IMR-90 (cell line): ENCODE measurements at regions not wholly inside any gene's neighbourhood (a gene's known extent, or its start where the extent isn't known, plus 50 kb on each side); places are given as distances from the start of the nearest gene placed in this dataset.

ENCODE experiments used
- ATAC-seq: fragments of 200-7000 bp; cut with Tn5 transposase; 2 replicates; pipeline ENCODE4 v1.9.1; 2020; ENCODE audit warnings: low read depth, mild to moderate bottlenecking, moderate library complexity
- BruUV-seq: library from RNA; stranded (reverse); fragments of 400-500 nt; replicated peaks from 2 replicates; lab custom pipeline; 2021; lab: Mats Ljungman, UMichigan
- CTCF ChIA-PET: fragments of 300-600 bp; formaldehyde crosslinking; extraction: SDS; loops from one replicate; lab custom pipeline; 2021; ENCODE audit warnings: antibody characterized with exemption; lab: Yijun Ruan, JAX
- POLR2A ChIA-PET: fragments of 300-600 bp; sonication (Branson Sonifier 250); formaldehyde crosslinking; loops from one replicate; lab custom pipeline; 2022; ENCODE audit warnings: antibody characterized with exemption; ENCODE audit not compliant: unreplicated experiment; lab: Charles Lee
- DNase-seq: peaks from one replicate; pipeline ENCODE4 v3.0.0; 2013
- H2AFZ ChIP-seq: replicated peaks from 2 replicates; pipeline ENCODE3; 2013; ENCODE audit warnings: low read length, mild to moderate bottlenecking; ENCODE audit not compliant: poor library complexity
- H2AK5ac ChIP-seq: 2 replicates; pipeline ENCODE4 v1.6.1; 2013; ENCODE audit warnings: low read depth, low read length, inconsistent platforms
- H2AK9ac ChIP-seq: replicated peaks from 2 replicates; pipeline ENCODE3; 2013; ENCODE audit warnings: mild to moderate bottlenecking, low read depth, low read length, moderate library complexity; ENCODE audit not compliant: poor library complexity
- H2BK120ac ChIP-seq: 2 replicates; pipeline ENCODE4 v1.6.1; 2013; ENCODE audit warnings: low read depth, low read length, inconsistent platforms
- H2BK15ac ChIP-seq: 3 replicates; pipeline ENCODE4 v1.6.1; 2013; ENCODE audit warnings: low read depth, low read length, inconsistent platforms
- H2BK20ac ChIP-seq: 2 replicates; pipeline ENCODE4 v1.6.1; 2013; ENCODE audit warnings: low read depth, mild to moderate bottlenecking, inconsistent platforms, low read length, moderate library complexity
- H2BK5ac ChIP-seq: 2 replicates; pipeline ENCODE4 v1.6.1; 2013; ENCODE audit warnings: mild to moderate bottlenecking, low read depth, low read length, inconsistent platforms; ENCODE audit not compliant: poor library complexity, severe bottlenecking
- H3K14ac ChIP-seq: replicated peaks from 2 replicates; pipeline ENCODE4 v1.6.1; 2013; ENCODE audit warnings: low read depth, low read length, inconsistent platforms
- H3K18ac ChIP-seq: 2 replicates; pipeline ENCODE4 v1.6.1; 2013; ENCODE audit warnings: low read depth, low read length, control low read depth
- H3K23ac ChIP-seq: 2 replicates; pipeline ENCODE4 v1.6.1; 2013; ENCODE audit warnings: low read depth, low read length, inconsistent platforms
- H3K27ac ChIP-seq: 2 replicates; pipeline ENCODE4 v1.5.1; 2013; ENCODE audit warnings: mild to moderate bottlenecking, control low read depth, low read length; ENCODE audit not compliant: insufficient read depth
- H3K27me3 ChIP-seq: 2 replicates; pipeline ENCODE4 v1.6.1; 2013; ENCODE audit warnings: low read length; ENCODE audit not compliant: control insufficient read depth, insufficient read depth
- H3K36me3 ChIP-seq: 2 replicates; pipeline ENCODE4 v1.6.1; 2013; ENCODE audit warnings: low read length, mixed read lengths; ENCODE audit not compliant: control insufficient read depth, insufficient read depth
- H3K4ac ChIP-seq: 2 replicates; pipeline ENCODE4 v1.6.1; 2013; ENCODE audit warnings: low read depth, low read length, inconsistent platforms
- H3K4me1 ChIP-seq: 2 replicates; pipeline ENCODE4 v1.6.1; 2013; ENCODE audit warnings: low read length, mixed read lengths; ENCODE audit not compliant: control insufficient read depth, insufficient read depth
- H3K4me2 ChIP-seq: 2 replicates; pipeline ENCODE4 v1.6.1; 2013; ENCODE audit warnings: low read depth, mild to moderate bottlenecking, control low read depth, low read length, moderate library complexity
- H3K4me3 ChIP-seq: 2 replicates; pipeline ENCODE4 v1.5.1; 2013; ENCODE audit warnings: low read depth, mild to moderate bottlenecking, control low read depth, low read length, moderate library complexity; ENCODE audit not compliant: insufficient read depth
- H3K56ac ChIP-seq: 2 replicates; pipeline ENCODE4 v1.6.1; 2013; ENCODE audit warnings: low read length, inconsistent platforms; ENCODE audit not compliant: insufficient read depth; ENCODE audit errors: extremely low read depth
- H3K79me1 ChIP-seq, 2 experiments: 2 replicates each; pipeline ENCODE4 v1.6.1; 2013; ENCODE audit warnings: low read length in 2 of 2, inconsistent platforms in 1 of 2, low read depth in 1 of 2
- H3K9ac ChIP-seq: 2 replicates; pipeline ENCODE4 v1.6.1; 2013; ENCODE audit warnings: low read depth, low read length, control low read depth
- H3K9me1 ChIP-seq: 2 replicates; pipeline ENCODE4 v1.6.1; 2013; ENCODE audit warnings: low read length, inconsistent platforms; ENCODE audit not compliant: insufficient read depth
- H3K9me3 ChIP-seq: 2 replicates; pipeline ENCODE4 v1.6.1; 2013; ENCODE audit warnings: low read length; ENCODE audit not compliant: control insufficient read depth, insufficient read depth
- H4K20me1 ChIP-seq: 2 replicates; pipeline ENCODE4 v1.6.1; 2013; ENCODE audit warnings: low read length, inconsistent platforms; ENCODE audit not compliant: insufficient read depth
- H4K5ac ChIP-seq: 2 replicates; pipeline ENCODE4 v1.6.1; 2013; ENCODE audit warnings: mild to moderate bottlenecking, low read depth, low read length, control low read depth
- H4K8ac ChIP-seq, 2 experiments: 2 replicates each; pipeline ENCODE4 v1.6.1; 2013; ENCODE audit warnings: low read depth in 2 of 2, low read length in 2 of 2, control low read depth in 1 of 2, inconsistent platforms in 1 of 2
- H4K91ac ChIP-seq: 2 replicates; pipeline ENCODE4 v1.6.1; 2013; ENCODE audit warnings: low read depth, low read length, inconsistent platforms; ENCODE audit not compliant: insufficient read depth
- BHLHE40 ChIP-seq: fragments of 150-350 bp; IDR thresholded peaks from 2 replicates; pipeline ENCODE4 v1.6.1; 2016; ENCODE audit warnings: mild to moderate bottlenecking, low read depth, low read length
- CHD1 ChIP-seq: IDR thresholded peaks from 2 replicates; pipeline ENCODE4 v1.6.1; 2012; ENCODE audit warnings: low read depth, low read length, improper control_type of control experiment
- FOS ChIP-seq: fragments of 150-350 bp; IDR thresholded peaks from 2 replicates; pipeline ENCODE4 v1.6.1; 2016; ENCODE audit warnings: low read depth, low read length
- MAFK ChIP-seq: IDR thresholded peaks from 2 replicates; pipeline ENCODE4 v1.6.1; 2012; ENCODE audit warnings: low read depth, low read length, improper control_type of control experiment
- MAZ ChIP-seq: IDR thresholded peaks from 2 replicates; pipeline ENCODE4 v1.6.1; 2012; ENCODE audit warnings: low read depth, mild to moderate bottlenecking, low read length, improper control_type of control experiment, moderate library complexity, borderline replicate concordance
- MXI1 ChIP-seq: IDR thresholded peaks from 2 replicates; pipeline ENCODE4 v1.6.1; 2012; ENCODE audit warnings: low read depth, mild to moderate bottlenecking, low read length, moderate library complexity, borderline replicate concordance
- POLR2A ChIP-seq: IDR thresholded peaks from 2 replicates; pipeline ENCODE4 v1.6.1; 2012; ENCODE audit warnings: mild to moderate bottlenecking, low read depth, low read length
- RAD21 ChIP-seq: IDR thresholded peaks from 2 replicates; pipeline ENCODE4 v1.6.1; 2012; ENCODE audit warnings: low read length, improper control_type of control experiment
- RCOR1 ChIP-seq: IDR thresholded peaks from 2 replicates; pipeline ENCODE4 v1.6.1; 2012; ENCODE audit warnings: mild to moderate bottlenecking, low read length, improper control_type of control experiment; ENCODE audit not compliant: insufficient replicate concordance
- RFX5 ChIP-seq: IDR thresholded peaks from 2 replicates; pipeline ENCODE4 v1.8.0; 2012; ENCODE audit warnings: low read depth, mild to moderate bottlenecking, low read length, moderate library complexity
- SMC3 ChIP-seq: fragments of 150-350 bp; IDR thresholded peaks from 2 replicates; pipeline ENCODE4 v1.6.1; 2016; ENCODE audit warnings: low read depth, mild to moderate bottlenecking, antibody characterized with exemption, low read length, moderate library complexity
- WGBS, 2 experiments: methylation state at CpG; one replicate each; pipeline versions ENCODE4 v1.1.5 to v1.1.7; 2013; ENCODE audit warnings: missing lambda C conversion rate in 2 of 2; ENCODE audit not compliant: insufficient read length in 1 of 2; ENCODE audit errors: extremely low coverage in 2 of 2; 5-methylcytosine and 5-hydroxymethylcytosine counted together
- dilution Hi-C: fragments of 300-500 bp; cut with HindIII; formaldehyde crosslinking; loops from one replicate; pipeline ENCODE4 v1.14.3; 2018; ENCODE audit warnings: low sequenced_read_pairs; ENCODE audit not compliant: unreplicated experiment
- in situ Hi-C: fragments of 300-500 bp; cut with MboI; formaldehyde crosslinking; loops from 3 replicates; pipeline ENCODE4 v1.14.3; 2019; ENCODE audit warnings: low sequenced_read_pairs, inconsistent platforms, mixed read lengths
- intact Hi-C: fragments of 100-400 bp; cut with micrococcal nuclease; formaldehyde crosslinking; loops from 2 replicates; pipeline ENCODE4 v1.10.0; 2022
- TF ChIP-seq, protein P1 (sequence below): fragments of 150-350 bp; IDR thresholded peaks from 2 replicates; pipeline ENCODE4 v1.6.1; 2016; ENCODE audit warnings: low read depth, mild to moderate bottlenecking, low read length, moderate library complexity, borderline replicate concordance
- TF ChIP-seq, protein P2 (sequence below): fragments of 150-350 bp; IDR thresholded peaks from 2 replicates; pipeline ENCODE4 v1.6.1; 2017; ENCODE audit warnings: mild to moderate bottlenecking, antibody characterized with exemption, low read length, low read depth
- TF ChIP-seq, protein P3 (sequence below): conservative IDR thresholded peaks from 2 replicates; pipeline ENCODE4 v1.5.1; 2012; ENCODE audit warnings: mild to moderate bottlenecking, low read depth, low read length, improper control_type of control experiment

DNA sequence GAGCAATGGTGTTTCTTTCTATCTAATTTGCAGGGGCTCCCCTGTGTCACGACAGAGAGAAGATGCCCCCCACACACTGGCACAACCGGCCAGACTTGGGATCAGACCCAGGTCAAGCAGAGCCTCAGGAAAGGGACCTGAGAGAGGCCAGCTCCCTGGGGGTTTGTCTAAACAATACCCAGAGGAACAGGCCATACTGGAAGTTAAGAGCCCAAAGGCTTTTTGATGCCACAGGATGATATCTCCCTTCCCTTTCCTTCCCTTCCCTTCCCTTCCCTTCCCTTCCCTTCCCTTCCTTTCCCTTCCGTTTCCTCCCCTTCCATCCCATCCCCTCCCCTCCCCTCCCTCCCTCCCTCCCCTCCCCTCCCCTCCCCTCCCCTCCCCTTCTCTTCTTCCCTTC lies 139.2 kb downstream of the ARL4C start:
- no peak overlapping the region for H3K56ac ChIP-seq
- intact Hi-C loops, result no loop called here
- H3K4ac ChIP-seq, result no peak overlapping the region
- no peak overlapping the region for H3K4me2 ChIP-seq
- H4K8ac ChIP-seq, result no peak overlapping the region
- DNase-seq (no peak), ATAC-seq (no peak)
- no peaks in the 10 kb centered on the region for H3K79me1 ChIP-seq
- dilution Hi-C loops, result no loop called here
- H3K36me3 ChIP-seq, result no peaks in the 10 kb centered on the region
- no peak overlapping the region for H4K5ac ChIP-seq
- no peak overlapping the region for H3K27ac ChIP-seq
- H3K23ac ChIP-seq, result no peak overlapping the region
- H2BK5ac ChIP-seq, result no peak overlapping the region
- peaks cover 8% of the 10 kb centered on the region for H3K27me3 ChIP-seq
- H3K9me3 ChIP-seq, result no peaks in the 10 kb centered on the region
- no peak overlapping the region for H2AK5ac ChIP-seq
- in situ Hi-C loops, result no loop called here
- CTCF ChIA-PET, result no interaction called here
- BruUV-seq, result no TSS peak
- TF ChIP-seq MAFK (no peak), POLR2A (no peak), SMC3 (no peak), CHD1 (no peak), MAZ (no peak), RFX5 (no peak), RAD21 (no peak), BHLHE40 (no peak), RCOR1 (no peak), FOS (no peak), MXI1 (no peak)
- TF ChIP-seq, protein P1, sequence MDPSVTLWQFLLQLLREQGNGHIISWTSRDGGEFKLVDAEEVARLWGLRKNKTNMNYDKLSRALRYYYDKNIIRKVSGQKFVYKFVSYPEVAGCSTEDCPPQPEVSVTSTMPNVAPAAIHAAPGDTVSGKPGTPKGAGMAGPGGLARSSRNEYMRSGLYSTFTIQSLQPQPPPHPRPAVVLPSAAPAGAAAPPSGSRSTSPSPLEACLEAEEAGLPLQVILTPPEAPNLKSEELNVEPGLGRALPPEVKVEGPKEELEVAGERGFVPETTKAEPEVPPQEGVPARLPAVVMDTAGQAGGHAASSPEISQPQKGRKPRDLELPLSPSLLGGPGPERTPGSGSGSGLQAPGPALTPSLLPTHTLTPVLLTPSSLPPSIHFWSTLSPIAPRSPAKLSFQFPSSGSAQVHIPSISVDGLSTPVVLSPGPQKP, result no peak
- TF ChIP-seq, protein P2, sequence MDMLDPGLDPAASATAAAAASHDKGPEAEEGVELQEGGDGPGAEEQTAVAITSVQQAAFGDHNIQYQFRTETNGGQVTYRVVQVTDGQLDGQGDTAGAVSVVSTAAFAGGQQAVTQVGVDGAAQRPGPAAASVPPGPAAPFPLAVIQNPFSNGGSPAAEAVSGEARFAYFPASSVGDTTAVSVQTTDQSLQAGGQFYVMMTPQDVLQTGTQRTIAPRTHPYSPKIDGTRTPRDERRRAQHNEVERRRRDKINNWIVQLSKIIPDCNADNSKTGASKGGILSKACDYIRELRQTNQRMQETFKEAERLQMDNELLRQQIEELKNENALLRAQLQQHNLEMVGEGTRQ, result no peak
- TF ChIP-seq, protein P3, sequence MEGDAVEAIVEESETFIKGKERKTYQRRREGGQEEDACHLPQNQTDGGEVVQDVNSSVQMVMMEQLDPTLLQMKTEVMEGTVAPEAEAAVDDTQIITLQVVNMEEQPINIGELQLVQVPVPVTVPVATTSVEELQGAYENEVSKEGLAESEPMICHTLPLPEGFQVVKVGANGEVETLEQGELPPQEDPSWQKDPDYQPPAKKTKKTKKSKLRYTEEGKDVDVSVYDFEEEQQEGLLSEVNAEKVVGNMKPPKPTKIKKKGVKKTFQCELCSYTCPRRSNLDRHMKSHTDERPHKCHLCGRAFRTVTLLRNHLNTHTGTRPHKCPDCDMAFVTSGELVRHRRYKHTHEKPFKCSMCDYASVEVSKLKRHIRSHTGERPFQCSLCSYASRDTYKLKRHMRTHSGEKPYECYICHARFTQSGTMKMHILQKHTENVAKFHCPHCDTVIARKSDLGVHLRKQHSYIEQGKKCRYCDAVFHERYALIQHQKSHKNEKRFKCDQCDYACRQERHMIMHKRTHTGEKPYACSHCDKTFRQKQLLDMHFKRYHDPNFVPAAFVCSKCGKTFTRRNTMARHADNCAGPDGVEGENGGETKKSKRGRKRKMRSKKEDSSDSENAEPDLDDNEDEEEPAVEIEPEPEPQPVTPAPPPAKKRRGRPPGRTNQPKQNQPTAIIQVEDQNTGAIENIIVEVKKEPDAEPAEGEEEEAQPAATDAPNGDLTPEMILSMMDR, result no peak
- no peak overlapping the region for H2AK9ac ChIP-seq
- H3K9me1 ChIP-seq, result no peaks in the 10 kb centered on the region; the same call in 1 of the 2 replicates
- H2AFZ ChIP-seq, result peak overlapping the region; percentile 14
- POLR2A ChIA-PET, result no interaction called here
- no peak overlapping the region for H4K91ac ChIP-seq
- H3K4me1 ChIP-seq, result peaks cover 2% of the 10 kb centered on the region; the same call in 1 of the 2 replicates
- no CpG with 5 or more reads among the region's 3 CpGs for WGBS, 2 experiments
- no peak overlapping the region for H3K9ac ChIP-seq
- no peak overlapping the region for H3K4me3 ChIP-seq
- H2BK15ac ChIP-seq, result no peak overlapping the region
- no peak overlapping the region for H3K18ac ChIP-seq
- H4K20me1 ChIP-seq, result no peaks in the 10 kb centered on the region
- no peak overlapping the region for H2BK20ac ChIP-seq
- H3K14ac ChIP-seq, result no peak overlapping the region
- H2BK120ac ChIP-seq, result no peak overlapping the region
